GM18867 (cell line): ENCODE measurements at regions not wholly inside any gene's neighbourhood (a gene's known extent, or its start where the extent isn't known, plus 50 kb on each side); places are given as distances from the start of the nearest gene placed in this dataset.

Source experiments
- ATAC-seq: cut with Tn5 transposase; IDR thresholded peaks from one replicate; pipeline ENCODE4 v1.9.1; 2021; ENCODE audit warnings: mild to moderate bottlenecking, moderate library complexity; ENCODE audit not compliant: unreplicated experiment

GRCh38 chr17:69716556-69716955 is 302.1 kb downstream of the MAP2K6 start:
- ATAC-seq = no peak

DNA sequence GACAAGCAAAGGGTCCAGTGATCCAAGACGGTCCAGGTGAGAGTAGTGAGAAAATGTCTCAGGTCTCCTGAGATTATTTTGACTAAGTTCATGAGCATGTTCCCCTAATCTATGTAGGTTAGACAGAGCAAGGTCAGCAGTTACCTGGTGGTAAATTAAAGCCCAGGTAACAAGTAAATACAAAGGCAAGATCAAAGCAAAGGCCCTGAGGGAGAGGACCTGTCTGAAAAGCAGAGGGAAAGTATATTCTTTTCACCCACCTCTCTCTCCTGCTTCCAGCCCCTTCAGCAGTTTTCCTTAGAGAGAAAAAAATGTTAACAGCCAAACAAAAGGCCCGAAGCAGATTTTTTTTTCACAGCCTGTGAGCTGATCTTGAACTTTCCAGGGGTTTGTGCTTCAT is 302.7 kb downstream of the MAP2K6 start:
- no peak for ATAC-seq

DNA sequence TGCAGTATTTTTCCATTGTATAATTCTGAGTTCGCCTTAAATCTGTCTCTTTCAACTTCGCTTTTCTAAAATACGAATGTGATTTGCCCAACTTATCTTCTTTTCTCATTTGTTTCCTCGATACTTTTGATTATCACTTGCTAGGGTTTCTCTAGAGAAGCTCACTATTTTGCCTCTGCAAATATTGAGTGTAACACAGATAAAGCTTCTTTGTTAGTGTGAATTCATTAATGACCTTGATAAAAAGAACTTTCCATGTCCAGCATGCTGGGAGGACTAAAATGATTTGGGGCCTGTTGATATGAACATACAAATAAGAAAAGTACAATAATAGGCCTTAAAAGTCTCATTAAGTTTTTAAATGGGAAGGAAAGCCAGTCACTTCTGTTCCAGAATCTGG is 303.3 kb downstream of the MAP2K6 start:
- no peak for ATAC-seq

- no peak for ATAC-seq
Measured at GRCh38 chr17:69719474-69720048, 305.1 kb downstream of the MAP2K6 start.

DNA sequence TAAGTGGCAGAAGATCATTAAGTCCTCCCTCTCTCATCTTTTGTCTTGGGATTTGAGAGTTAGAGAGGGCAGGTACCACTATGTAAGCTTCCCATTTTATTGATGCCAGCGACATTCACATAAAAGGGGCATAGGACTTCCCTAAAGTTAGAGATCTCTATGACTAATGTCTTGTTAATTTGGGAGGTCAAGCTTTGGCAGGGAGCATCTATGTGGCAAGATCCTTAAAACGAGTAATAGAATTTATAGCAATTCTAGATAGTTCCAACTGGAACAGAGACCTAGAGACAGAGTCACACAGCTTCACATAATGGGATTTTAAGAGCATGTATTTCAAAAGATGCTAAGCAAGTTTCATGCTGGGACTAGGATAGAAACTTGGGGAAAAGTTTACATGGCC is 308.0 kb downstream of the MAP2K6 start:
- no peak for ATAC-seq

GRCh38 chr17:69723316-69723715 is 308.8 kb downstream of the MAP2K6 start:
- no peak for ATAC-seq

DNA sequence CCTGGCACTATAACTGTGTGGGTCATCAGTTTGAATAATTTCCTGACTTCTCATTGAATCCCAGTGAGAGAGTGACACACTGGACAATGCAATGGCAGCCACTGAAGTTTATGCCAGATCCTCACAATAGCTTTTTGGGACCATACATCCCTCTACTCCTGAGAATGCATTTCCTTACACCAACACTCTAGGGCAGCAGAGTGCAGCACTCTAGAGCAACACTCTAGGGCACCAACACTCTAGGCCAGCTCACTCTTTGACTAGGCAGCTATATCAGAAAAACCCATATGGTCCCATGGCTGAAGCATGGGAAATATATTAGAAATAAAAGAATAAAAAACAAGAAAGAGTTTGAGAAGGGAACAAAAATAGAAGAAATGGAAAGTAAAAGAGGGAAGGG is 309.2 kb downstream of the MAP2K6 start:
- ATAC-seq = no peak

DNA sequence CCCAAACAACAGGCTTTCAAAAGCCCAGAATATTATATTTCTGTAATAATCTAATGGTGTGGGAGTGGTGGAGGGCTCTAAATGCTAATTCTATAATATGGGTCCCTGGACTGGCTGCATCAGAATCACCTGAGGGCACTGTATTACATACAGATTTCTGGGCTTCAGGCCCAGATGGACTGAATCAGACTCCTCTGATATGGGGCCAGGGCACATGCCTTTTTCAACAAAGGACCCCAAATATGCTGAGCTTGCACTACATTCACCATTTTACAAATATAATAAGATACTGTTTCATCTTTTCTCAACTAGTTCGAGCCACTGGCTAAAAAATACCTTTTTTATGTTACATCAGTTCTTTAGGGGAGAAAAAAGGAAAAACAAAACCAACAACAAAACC is 309.7 kb downstream of the MAP2K6 start:
- no peak for ATAC-seq

DNA sequence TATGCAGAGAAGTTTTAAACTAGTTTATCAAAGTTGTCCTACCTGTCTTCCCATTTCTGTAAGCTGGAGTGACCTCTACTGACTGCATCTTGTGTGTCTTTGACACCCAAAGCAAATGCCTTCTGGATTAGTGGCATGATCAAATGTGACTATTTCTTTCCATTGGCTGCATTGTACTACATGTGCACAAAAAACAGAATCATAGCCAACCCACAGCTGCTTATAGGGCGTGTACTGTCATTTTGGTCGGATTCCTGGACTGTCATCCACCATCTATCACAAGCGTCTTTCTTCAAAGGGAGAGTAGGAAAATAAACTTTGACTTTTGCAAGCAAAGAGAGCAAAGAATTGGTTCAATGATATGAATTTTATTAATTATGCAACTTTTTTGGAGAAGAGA is 310.6 kb downstream of the MAP2K6 start:
- no peak for ATAC-seq

DNA sequence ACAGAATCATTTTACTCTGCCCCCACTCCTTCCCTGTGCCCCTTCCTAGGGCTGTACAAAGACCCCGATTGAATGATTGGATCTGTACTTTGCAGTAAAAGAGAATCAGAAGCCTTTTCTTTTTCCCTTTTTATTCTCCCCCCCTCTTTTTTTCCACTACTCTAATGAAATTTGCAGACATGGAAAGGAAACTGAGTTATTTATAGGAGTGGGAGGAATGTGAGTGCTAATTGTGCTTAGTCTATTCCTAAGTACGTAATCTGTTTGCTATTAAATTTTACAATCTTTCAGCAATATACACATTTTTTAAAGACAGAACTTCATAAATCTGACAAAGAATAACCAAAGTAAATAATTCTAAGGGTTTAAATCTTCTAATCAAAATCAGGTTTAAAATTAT is 314.3 kb downstream of the MAP2K6 start:
- no peak for ATAC-seq

GRCh38 chr17:69729944-69730343 is 315.4 kb downstream of the MAP2K6 start:
- no peak for ATAC-seq

- no peak for ATAC-seq
Measured at GRCh38 chr17:69732272-69732918, 317.9 kb downstream of the MAP2K6 start.

- ATAC-seq = no peak
Measured at GRCh38 chr17:69733171-69734012, 318.9 kb downstream of the MAP2K6 start.

GRCh38 chr17:69734656-69735055 is 320.2 kb downstream of the MAP2K6 start:
- no peak for ATAC-seq

- no peak for ATAC-seq
Measured at GRCh38 chr17:69735285-69735684, 320.8 kb downstream of the MAP2K6 start.

DNA sequence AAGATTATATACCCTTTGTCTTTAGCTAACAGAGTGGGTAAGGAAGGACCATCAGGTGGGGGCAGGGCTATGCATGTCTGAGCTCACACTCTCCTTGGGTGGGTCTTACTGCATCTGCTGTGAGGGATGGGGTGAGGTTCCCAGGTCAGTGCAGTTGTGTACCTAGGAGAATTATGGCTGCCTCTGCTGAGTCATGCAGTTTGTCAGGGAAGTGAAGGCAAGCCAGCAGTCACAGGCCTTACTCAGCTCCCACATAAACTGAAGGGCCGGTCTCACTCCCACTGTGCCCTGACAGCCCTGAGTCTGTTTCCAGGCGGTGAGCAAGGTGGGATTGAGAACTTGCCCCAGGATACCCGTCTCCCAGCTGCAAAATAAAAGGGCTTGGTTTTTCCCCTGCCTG is 328.6 kb downstream of the MAP2K6 start:
- ATAC-seq = no peak

- no peak for ATAC-seq
Measured at GRCh38 chr17:69744512-69745070, 330.1 kb downstream of the MAP2K6 start.

DNA sequence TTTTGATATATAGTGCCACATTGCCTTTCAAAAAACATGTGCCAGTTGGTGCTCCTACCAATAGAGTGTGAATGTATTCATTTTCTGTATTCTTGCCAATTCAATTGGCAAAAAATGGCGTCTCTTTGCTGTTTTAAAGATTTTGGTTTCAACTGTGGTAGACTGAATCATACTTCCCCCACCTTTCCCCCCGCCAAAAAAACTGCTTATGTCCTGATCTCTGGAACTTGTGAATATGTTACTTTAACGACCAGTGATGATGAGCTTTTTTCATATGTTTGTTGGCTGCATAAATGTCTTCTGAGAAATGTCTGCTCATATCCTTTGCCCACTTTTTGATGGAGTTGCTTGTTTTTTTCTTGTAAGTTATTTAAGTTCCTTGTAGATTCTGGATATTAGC is 325.1 kb upstream of the KCNJ16 start:
- ATAC-seq = no peak

- ATAC-seq = no peak
Measured at GRCh38 chr17:69757688-69758430, 317.2 kb upstream of the KCNJ16 start.

DNA sequence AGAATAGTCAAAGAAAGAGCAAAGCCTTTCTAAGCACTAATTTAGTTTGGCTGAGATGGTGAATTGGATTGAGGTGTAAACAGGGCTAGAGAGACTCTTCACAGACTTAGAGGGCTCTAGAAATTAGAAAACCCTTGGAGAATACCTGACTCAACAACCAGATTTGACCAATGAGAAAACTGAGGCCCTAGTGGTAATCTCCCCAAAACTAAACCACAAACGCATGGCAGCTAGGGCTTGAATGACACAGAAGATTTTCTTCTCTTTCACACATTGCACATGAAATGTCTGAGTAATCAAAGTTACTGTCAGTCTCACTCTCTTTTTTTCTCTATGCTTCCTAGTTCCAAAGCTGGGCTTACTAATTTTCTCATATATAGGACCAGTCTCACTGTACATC is 314.5 kb upstream of the KCNJ16 start:
- no peak for ATAC-seq

DNA sequence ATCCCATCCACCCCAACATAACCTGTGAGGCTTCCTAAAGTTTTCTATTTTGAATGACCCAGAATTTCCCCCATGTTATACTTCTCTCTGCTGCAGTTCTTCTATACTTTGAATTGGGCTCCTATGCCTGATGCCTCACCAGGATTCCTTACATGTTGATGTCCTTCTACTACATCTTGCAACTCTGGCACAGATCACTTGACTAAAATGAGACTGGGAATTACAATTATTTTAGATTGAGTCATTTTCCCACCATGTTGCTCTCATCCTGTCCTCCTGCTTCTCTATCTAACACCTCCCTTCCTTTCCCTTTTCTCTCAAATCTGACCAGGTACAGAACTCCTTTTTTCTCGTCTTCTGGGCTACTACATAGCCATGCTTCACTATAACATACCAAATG is 314.0 kb upstream of the KCNJ16 start:
- ATAC-seq = no peak
